ENCODE measurements at regions not wholly inside any gene's neighbourhood (a gene's known extent, or its start where the extent isn't known, plus 50 kb on each side); places are given as distances from the start of the nearest gene placed in this dataset.

GRCh38 chr13:22926748-22927400 is 253.9 kb upstream of the SGCG start:
- TF ChIP-seq CTCF (IDR thresholded peaks at IDR 0.05 in 4 of 5, conservative IDR thresholded peaks at IDR 0.05 in 1 of 5) (no peak), POLR2A (IDR thresholded peaks at IDR 0.05) (no peak)

Measured in gastrocnemius medialis (tissue), 4 donors.